Activated T-cell treated with anti-CD3 and anti-CD28 coated beads, Interleukin-2, amount 50 U/mL, for 48 hours (primary cell): ENCODE measurements at regions not wholly inside any gene's neighbourhood (a gene's known extent, or its start where the extent isn't known, plus 50 kb on each side); places are given as distances from the start of the nearest gene placed in this dataset.
A peak's percentile ranks its signal among the peaks of the same experiment; 100 is the strongest.
"Not testable (repeated sequence)": the region's sequence is repeated elsewhere in the genome, so short reads cannot be mapped to it uniquely, and the experiment has no call there.

Experiments used
- DNase-seq, 2 experiments: peaks; one replicate each; pipeline ENCODE4 v3.0.0-alpha.2; 2020

DNA sequence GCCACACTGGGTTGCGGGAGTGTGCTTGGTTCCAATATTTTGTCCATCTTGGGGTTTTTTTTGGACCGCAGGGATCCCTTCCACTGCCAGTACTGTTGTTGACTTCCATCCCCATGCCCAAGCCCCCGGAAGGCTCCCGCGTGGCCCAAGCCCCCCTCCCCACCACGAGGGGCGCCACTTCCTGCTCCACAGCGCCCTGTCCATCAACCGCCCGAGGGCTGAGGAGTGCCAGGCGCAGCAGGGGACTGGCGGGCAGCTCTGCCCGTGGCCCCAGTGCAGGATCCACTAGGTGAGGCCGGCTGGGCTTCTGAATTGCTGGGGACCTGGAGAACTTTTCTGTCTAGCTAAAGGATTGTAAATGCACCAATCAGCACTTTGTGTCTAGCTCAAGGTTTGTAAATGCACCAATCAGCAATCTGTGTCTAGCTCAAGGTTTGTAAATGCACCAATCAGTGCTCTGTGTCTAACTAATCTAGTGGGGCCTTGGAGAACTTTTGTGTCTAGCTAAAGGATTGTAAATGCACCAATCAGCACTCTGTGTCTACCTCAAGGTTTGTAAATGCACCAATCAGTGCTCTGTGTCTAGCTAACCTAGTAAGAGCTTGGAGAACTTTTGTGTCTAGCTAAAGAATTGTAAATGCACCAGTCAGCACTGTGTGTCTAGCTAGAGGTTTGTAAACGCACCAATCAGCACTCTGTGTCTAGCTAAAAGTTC is 281.3 kb upstream of the CHAC2 start:
- not testable (repeated sequence) for DNase-seq

DNA sequence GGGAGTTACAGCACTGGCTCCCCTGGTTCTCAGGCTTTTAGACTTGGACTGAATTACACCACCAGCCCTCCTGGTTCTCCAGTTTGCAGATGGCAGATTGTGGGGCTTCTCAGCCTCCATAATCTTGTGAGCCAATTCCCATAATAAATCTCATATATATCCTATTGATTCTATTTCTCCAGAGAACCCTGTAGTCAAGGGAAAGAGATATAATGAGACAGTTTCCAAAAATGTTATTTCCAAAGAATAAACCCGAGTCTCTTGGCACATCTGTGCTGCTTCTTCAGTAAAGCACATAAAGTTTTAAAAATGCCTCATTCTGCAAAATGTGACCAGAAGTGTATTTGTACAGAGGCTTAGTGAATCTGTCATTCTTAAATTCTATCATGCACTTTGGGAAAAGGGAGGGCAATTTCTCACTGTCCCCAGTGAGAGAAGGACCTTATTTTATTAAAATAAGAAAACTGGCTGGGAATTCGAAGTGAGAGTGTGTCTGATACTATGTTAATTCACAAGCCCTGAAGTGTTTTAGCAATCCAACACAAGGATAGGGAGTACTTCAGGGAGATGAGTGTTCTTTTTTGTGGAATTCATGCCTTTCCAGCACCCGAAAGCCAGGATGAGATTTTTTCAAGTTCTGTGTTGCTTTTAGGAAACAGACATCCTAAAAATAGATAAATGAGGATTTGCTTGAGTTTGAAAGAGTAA is 282.4 kb upstream of the CHAC2 start:
- DNase-seq: no peak

DNA sequence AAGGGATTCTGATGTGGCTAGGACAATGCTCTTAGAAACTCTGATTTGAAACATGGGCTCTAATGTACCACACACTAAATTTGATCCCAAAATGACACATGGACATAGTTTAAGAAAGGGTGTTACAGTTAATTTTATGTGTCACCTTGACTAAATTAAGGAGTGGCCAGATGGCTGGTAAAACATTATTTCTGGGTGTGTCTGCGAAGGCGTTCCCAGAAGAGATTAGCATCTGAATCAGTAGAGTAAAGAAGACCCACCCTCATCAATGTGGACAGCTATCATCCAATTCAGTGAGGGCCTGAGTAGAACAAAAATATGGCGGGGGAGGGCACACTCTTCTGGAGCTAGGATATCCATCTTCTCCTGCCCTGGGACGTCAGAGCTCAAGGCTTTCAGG is 283.1 kb upstream of the CHAC2 start:
- DNase-seq: no peak

DNA sequence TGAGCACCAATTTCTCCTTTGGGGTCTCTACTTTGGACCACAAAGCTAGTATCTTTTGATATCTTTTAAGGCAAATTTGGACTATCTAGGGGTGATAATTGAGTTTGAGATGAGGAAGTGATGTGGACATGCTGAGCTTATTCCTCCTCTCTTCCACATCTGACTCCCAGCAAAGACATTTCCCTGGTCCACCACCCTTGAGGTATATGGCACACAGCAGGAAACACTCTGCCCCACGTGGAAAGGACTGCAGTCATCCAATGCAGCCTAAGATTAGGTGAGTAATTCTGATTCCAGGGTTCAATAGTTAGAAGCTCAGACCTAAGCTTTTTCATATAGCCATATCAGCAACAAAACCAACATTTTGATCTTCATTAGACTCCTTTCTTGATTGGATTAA is 290.1 kb upstream of the CHAC2 start:
- no peak for DNase-seq

DNA sequence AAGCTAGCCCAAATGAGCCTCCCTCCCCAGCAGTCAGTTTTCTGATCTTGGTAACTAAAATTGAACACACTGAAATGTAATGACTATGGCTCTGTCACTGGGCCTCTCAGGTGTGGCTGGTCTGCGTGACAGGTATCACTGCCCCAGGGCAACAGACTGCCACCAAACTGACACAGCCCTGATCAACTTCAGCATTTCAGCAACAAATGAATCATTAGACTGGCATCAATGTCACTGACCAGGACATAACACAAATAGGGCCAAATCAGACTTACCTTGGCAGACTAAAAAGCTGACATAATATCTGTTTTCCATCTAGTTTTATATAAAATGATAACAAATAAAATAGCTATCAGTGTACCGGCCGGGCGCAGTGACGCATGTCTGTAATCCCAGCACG is 290.8 kb upstream of the CHAC2 start:
- DNase-seq: no peak

DNA sequence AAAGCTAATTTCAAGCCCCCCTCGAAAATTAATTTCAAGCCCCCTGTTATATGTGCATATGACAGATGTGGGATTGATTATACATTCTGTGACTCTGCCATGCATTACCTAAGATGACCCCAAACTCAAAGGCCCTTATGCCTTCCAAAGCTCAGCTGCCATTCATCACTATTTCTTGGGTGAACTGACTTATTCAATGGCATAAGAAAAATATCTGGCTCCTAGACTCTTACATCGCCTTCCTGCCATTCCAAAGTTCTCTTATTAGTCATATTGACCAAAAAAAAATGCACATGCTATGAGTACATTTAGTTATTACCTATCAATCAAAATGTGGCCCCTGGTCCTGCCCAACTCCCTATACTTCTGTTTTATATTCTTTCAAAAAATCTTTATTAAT is 291.8 kb upstream of the CHAC2 start:
- DNase-seq: no peak

DNA sequence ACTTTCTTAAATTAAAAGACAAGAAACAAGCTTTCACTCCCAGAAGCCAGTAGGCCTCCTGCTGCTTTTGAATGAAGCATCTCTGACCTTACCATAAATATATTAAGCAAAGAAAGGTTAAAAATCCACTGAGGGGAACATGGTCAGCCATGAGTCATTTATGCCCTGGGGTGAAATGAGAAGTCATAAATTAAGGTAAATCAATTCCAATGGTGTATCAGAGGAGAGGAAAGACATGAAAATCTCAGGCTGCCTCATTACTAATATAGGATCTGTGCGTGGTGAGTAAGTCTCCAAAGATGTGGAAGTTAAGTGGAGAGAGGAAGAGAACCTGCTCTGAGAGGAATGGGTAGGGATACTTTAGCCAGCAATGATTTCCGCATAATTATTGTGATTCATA is 292.3 kb upstream of the CHAC2 start:
- DNase-seq: no peak

DNA sequence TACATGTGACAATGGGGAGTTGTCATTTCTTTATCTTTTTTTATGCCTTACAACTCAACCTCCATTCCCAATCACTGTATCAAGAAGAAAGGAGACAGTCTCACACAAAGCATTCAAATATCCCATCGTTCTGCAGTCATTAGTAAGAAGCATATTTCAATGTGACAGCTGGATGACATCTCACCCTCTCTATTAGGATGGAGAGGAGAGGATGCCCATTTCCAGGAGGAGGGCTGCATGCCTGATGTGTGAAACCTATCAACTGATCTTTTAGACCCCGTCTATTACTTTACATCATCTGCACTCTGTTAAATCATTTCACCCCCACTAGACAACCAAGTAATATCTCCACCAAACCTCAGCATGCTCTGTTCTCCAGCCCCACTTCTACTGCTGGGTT is 292.7 kb upstream of the CHAC2 start:
- no peak for DNase-seq

DNA sequence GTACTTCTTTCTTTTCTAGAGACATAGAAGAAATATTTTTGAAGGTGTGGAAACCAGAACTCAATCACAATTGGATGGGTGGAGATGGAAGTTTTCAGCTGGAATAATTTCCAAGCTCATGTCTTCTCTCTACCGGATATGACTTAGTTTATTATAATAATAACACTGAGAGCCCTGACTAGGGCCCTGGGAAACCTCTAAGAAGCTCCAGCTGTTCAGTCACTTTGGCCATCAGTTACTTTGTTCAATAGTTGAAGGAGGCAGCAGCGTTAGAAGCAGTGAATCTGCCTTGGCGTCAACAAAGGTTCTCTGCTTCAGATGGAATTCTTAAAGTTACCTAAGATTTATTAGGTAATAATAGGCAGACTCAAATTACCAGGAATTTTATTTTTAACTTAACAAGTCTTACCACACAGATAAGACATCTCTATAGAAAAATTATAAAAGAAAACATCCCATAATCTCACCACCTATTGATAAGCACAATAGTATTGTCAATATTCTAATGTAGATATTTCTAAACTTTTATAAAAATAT is 293.8 kb upstream of the CHAC2 start:
- no peak for DNase-seq

DNA sequence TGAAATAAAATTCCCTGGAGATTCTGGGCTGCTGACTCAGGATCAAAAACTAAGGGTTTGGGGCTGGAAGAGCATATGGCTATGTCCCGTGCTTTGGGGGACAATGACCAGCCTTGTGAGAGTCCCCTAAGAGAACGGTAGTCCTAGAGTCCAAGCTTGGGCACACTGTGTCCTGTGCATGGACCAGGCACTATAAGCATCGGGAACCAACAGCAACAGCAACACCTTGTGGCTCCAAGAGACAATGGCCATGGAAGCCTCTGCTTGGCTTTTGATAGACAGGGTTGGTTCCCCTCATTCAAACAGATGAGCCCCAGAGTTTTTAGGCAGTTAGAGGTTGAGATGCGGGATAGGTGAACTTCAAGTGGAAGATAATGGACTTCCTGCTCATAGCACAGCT is 294.4 kb upstream of the CHAC2 start:
- DNase-seq: no peak

DNA sequence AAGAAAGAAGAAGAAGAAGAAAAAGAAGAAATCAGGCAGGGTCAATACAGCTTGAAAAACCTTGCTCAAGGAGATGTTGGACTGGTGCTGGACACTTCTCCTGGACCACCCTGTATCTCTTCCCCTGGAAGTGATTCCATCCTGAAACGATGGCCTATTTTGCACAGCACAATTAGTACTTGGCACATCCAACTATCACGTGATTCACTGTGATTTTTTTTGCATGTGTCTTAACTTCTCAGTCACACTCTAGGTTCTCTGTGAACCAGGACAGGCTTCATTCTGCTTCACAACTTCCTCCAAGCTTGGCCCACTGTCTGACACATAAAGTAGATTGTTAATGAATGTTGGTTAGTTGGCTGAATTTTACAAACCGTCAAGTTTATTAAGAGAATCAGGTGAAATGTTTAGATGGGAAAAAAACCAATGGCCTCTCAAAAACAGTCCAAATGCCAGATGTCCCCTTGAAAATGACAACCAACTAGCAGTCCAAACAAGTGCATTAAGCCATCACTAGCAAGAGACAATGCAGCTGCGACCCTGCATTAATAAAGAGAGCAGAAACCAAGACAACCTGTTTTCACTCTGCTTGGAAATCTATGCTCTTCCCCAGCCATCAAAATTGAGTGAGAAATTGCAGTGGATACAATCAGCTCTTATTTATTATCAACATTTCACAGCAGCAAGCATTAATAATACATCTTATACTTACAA is 300.0 kb upstream of the CHAC2 start:
- no peak for DNase-seq

DNA sequence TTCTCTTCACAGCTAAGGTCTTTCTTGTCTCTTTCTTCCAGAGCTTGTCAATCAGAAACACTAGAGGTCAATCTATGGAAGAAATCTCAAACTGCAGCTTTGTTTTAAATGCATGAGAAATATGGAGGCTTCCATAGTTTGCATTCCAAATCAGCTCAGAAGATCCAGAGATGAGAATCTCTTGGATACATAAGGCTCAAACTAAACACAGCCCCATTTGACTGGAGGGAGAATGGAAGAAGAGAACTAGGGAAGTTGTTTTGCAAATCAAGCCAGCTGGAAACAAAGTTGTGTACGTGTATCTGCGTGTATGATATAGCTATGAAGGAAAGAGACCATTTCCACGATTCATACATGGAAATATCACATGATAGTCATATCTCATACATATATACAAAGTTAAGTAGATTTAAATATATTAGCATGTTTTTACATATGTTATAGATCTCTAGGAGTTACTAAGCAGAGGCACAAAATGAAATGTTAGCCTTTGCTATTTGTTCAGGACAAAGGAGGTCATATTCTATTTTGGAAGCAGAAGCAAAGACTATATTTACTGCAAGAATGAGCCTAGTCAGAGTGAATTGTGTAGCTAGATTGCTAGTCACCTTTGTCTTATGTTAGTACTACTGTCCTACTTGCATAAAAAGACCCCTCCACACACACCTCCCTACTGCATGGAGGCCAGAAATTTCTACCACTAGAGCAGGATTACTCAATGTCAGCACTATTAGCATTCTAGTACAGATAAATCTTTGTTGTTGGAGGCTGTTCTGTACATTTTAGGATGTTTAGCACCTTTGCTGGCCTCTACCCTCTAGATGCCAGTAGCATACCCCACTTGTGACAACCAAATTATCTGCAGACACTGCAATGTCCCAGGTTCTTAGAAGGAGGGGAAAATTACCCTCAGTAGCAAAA is 303.5 kb upstream of the CHAC2 start:
- DNase-seq: no peak

DNA sequence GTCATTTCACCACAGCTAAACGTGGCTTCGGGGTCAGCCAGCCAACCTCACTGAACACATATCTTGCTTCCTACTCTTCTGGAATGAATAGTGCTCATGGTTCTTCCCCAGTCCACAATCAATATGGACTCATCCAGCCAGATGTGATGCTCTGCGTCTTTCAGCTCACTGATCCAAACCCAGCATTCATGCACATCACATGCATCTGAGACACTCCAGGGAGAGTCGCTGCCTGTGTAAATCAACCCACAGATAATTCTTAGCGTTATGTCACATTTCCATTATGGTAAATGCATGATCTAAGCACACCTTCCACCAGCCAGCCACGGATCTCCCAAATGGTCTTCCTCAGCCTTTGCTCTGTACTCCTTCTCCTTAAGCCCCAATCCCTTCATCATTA is 306.7 kb upstream of the CHAC2 start:
- DNase-seq: no peak

DNA sequence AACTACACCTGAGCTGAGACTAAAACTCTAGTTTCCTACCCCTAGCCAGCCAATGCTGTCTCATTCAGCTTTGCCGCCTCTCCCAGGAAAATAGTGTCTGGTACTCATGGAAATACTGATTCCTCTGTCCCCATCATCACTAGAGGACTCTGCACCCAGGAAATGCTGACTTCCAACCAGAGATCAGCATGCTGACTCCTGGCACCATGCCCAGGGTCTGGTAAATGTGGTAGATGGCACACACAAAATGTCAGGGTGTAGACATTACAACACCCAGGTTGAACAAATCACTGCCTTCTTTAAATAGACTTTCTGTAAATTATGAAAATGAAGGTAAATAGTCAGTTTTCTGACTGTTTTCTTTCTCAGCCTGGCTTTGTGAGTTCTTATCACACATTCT is 307.3 kb upstream of the CHAC2 start:
- DNase-seq: no peak

DNA sequence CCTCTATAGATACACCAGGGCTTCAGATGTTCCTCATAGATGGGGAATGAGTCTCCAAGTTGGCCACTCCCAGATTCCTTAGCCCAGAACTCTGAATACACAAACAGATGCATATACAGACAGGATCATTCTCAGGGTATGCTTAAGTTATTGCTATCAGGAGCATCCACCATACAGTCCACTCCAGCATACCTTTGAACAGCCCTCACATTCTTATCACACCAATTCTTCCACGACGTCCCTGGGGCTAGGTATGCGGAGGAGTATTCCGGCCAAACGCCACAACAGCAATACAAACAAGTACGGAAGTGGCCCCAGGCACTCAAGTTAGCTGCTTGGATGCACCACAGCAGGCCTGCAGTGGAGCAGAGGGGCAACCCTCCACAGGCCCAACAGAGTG is 312.5 kb upstream of the CHAC2 start:
- DNase-seq: no peak

DNA sequence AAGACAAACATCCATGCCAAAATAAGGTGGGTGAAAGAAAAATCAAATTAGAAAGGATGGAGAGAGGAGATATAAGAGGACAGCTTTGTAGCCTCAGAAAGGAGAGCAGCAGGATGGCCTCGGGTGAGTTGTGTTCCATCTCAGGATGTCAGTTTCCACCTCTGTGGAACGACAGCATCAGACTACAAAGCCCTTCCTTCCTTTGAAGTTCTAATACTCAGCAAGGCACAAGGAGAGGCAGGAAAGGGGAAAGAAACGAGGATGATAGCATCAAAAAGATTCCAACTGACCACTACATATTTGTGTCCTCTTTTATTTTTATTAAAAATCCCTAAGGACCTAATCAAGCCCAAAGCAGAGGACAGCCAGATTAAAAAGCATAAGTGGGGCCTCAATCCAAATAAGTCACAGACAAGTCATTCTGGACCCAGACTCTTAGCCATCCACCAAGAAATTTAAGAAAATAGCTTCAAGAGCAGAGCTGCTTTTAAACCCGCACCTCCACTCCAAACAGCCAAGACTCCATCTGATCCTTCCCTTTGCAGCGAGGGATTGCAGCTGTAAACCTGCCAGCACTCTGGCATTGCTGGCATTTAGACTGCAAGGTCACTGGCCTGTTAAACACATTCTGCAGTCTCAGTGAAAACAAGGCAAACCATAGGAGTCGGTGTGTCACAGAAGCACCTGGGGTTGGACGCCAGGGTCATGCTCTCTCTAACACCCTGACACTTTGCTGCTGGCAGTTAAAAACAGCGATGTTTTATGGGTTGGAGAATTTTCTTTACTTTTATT is 314.5 kb upstream of the CHAC2 start:
- DNase-seq: no peak

DNA sequence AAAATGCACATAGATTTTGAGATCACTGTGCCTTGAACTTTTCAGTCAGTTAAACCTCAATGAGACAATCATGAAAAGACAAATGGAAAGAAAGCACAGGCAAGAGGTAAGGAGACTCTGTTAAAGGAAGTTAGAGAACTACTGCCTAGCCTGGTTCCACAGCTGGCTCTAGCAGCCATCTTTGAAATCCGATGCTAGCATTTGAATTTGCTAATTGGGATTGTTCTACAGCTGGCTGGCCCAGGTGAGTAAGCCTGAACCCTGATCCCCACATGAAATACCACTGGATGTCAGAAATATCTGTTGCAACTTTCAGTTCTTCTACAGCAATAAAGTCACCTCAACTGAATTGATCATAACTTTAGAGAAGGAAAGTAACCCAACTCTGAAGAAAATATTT is 315.2 kb upstream of the CHAC2 start:
- no peak for DNase-seq

DNA sequence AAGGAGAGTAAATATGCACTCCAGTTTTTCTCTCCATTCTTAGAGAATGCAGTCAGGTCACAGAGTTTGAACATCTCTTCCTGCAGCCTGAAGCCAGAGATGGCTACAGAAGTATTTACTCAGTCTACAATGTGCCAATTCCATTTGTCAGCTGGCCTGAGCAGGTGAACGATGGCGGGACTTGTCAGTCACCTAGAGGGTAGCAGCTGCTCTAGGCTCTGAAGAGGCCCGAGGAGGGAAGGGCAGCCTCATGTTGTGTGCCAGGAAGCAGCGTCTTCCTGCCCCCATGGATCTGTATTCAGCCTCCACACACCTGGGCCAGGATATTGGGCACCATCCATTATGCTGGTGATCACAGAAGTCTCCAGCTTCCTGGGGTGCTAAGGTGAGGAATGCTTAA is 316.7 kb upstream of the CHAC2 start:
- DNase-seq: no peak

DNA sequence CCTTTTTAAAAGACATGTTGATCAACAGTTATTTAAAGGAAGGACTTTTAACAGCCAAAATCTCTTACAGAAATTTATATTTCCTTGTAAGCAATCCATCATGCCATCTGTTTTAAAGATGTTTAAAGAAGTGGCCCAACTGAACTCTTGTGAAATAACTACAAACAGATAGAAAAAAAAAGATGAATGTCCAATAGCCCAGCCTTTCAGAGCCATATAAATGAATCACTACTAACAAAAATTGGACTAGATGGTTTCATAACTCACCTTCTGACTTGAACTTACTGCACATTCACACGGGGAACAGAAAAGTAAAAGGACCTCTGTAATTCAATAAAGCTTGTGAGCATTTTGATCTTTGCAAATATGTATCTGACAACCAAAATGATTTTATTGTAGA is 319.0 kb upstream of the CHAC2 start:
- DNase-seq: no peak

DNA sequence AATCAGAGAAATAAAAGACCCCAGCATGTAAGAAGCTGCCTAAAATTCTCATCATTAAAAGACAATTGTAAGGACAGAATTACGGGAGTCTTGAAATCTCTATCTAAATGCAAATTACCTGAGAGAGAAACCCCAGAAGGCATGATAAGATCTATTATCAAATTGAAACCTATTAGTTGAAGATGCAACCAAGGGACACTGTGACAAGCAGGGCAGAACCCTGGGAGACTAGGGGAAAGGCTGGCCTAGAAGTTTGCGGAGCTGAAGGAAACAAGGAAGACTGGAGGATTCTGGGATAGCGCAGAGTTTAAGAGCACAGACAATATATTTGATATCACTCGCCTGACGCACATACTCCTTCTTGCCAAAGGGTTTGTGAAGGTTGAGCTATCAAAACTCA is 319.5 kb upstream of the CHAC2 start:
- DNase-seq: no peak

DNA sequence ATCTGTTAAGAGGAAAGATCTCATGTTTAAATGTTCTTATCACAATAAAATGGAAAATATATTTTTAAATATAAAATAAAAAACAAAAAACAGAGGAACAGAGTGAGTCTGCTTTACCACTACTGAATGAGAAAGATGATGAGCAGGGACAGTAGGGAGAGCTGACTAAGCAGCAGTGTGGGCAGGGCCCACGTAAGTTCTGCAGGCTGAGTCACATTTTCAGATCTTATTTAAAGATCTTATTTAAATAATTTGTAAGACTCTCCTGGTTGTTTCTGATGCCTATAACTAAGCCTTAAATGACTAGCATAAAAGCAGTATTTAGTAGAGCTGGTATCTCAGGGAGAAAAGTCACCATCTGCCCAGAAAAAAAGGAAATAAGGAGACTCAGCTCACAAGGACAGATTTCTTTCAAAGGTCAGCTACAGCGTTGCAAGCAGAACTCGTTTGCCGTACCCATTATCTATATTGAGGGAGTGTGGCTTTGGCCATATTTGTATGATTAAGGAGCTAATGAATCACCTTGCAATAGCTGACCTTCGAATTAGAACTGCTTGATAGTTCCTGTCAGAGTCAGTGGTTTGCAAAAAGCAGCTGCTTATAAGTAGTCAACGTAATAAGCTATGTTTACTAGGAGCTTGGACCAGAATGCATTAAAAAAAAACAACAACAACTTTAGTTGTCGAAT is 322.1 kb upstream of the CHAC2 start:
- DNase-seq: peak in 1 of 2 experiments; percentile 30
